GM19239 (cell line): ENCODE measurements at regions not wholly inside any gene's neighbourhood (a gene's known extent, or its start where the extent isn't known, plus 50 kb on each side); places are given as distances from the start of the nearest gene placed in this dataset.

Experiments used
- DNase-seq: peaks from one replicate; pipeline ENCODE4 v3.0.0; 2011; ENCODE audit warnings: low spot score; ENCODE audit not compliant: insufficient read length
- FAIRE-seq: peaks from 2 replicates; lab custom pipeline; 2011; peaks lifted over from hg19 to GRCh38; lab: Jason Lieb, UNC

DNA sequence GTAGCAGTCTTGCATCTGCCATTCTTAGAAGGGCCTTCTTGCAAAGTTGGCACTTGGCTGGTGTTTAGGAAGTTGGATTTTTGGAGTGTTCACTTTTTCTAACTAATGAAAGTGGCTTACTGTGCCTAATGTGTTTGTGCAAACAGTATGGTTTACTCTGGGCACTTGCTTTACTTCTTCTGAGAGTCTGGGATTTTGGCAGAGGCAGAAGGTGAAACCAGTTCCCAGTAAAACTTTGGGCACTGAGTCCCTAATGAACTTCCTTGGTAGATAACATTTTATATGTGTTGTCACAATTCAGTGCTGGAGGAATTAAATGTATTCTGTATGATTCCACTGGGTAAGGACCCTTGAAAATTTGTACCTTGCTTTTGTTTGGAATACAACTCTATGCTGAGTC is 155.7 kb downstream of the FAM170A start:
- FAIRE-seq (no peak), DNase-seq (no peak)

DNA sequence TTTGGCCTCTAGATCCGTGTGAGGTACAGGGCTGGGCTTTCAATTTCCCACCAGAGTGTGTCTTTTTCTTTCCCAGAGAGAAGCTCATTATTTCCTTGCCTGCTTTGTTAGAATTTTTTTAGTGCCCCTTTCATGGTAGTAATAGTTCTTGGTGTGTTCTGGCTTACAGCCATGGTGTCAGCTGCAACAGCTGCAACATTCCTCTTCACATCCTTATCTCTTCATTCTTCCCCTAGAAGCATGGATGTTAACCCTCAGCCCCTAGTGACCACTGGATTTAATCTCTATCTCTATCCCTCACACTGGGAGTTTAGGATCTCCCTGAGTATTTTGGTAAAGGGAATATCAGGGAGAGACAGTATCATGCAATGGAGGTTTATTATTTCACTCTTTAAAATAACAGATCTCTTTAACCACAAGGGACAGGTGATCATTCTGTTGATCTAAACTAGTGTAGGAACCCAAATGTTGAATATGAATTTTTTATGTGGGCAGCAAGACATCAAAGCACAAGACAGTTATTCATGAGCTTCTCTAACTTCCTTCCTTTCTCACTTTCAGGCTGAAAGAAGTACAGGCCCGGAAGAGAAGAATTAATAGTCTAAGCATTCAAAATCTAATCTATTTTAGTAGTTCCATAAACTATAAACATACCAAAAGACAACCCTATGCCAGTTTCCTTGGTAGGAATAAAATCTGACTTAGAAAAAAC is 160.2 kb downstream of the FAM170A start:
- no peak for DNase-seq
- no peak for FAIRE-seq

DNA sequence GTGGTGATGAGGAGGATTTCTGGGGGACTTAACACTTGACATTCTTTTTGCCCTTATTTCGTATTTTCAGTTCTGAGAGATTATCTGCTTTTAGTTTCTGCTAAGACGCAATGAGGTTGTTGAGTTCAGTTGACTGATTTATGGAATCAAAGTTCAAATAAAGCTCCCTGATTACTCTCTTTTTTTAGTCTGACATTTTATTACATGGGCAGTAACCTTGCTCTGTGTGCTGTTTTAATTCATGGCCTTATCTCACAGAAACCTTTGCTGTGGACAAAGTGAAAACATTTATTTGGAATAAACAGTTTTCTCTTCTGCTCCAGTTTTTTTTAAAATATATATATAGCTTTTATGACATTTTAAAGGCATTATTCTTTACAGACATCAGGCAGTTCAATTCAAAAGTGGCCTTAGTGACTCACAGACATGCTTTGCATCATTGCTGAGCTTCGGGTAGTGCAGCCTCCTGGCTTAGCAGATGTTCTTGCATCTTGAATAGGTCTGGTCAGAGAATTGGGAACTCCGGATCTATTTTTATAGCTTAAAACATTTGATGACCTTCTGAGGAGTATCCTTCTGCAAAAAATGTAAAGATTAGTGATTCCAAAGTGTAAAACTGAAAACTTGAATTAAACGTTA is 162.9 kb downstream of the FAM170A start:
- DNase-seq (no peak), FAIRE-seq (no peak)

DNA sequence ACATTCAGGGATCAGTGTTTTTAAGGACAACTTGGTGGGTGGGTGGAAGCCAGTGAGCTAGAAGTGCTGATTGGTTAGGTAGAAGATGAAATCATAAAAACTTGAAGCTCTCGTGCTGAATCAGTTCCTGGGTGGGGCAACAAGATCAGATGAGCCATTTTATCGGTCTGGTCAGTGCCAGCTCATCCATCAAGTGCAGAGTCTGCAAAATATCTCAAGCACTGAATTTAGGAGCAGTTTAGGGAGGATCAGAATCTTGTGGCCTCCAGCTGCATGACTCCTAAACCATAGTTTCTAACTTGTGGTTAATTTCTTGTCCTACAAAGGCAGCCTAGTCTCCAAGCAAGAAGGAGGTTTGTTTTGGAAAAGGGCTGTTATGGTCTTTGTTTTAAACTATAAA is 166.4 kb downstream of the FAM170A start:
- DNase-seq = no peak
- no peak for FAIRE-seq

DNA sequence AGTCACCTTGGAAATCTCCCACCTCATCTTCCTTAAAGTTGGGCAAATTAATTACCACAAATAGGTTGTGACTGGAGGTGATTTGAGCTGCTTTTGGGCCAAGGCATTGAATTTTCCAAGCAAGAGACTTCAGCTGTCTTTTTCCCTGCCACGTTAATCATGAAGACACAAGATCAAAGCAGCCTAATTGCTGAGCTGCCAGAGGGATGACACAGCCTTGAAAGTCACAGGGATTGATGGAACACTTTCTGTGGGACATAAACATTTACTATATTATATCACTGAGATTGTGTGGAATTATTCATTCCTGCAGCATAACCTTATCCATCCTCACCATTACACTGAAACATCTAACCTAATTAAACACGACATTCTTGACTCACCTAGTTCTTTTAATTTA is 172.2 kb downstream of the FAM170A start:
- FAIRE-seq (no peak), DNase-seq (no peak)

DNA sequence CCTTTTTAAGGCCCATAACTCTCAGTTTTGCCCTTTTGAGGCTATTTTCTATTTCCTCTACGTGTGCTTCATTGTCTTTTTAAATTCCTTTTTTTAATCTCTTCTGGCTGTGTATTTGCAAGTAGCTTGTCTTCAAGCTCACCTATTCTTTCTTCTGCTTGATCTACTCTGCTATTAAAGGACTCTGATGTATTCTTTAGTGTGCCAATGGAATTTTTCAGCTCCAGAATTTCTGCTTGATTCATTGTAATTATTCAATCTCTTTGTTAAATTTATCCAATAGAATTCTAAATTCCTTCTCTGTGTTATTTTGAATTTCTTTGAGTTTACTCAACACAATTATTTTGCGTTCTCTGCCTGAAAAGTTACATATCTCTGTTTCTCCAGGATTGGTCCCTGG is 178.7 kb downstream of the FAM170A start:
- DNase-seq (no peak), FAIRE-seq (no peak)

DNA sequence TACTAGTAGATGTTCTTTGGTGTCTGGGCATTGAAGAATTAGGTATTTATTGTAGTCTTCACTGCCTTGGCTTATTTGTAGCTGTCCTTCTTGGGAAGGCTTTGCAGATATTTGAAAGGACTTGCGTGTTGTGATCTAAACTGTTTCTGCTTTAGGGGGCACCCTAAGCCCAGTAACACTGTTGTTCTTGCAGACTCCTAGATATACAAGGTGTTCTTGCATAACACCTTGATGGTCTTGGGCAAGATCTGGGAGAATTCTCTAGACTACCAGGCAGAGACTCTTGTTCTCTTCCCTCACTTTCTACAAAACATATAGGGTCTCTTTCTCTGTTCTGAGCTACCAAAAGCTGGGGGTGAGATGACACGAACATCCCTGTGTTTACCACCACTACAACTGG is 179.1 kb downstream of the FAM170A start:
- DNase-seq (no peak), FAIRE-seq (no peak)

DNA sequence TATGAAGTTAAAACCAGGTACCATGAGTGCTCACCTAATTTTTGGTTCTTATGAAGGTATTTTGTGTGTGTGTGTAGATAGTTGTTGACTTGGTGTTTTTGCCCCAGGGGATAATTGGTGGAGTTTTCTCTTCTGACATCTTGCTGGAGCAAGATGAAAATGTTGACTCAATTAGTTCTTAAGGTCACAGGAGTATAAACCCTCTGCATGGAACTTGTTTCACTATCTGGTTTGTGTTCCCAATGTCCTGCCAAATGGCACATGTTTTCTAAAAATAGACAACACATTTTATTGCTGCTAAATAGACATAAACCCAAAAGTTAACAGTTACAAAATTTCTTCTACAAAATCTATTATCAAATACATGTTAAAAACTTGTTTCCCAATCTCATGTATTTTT is 180.9 kb downstream of the FAM170A start:
- FAIRE-seq (no peak), DNase-seq (no peak)

DNA sequence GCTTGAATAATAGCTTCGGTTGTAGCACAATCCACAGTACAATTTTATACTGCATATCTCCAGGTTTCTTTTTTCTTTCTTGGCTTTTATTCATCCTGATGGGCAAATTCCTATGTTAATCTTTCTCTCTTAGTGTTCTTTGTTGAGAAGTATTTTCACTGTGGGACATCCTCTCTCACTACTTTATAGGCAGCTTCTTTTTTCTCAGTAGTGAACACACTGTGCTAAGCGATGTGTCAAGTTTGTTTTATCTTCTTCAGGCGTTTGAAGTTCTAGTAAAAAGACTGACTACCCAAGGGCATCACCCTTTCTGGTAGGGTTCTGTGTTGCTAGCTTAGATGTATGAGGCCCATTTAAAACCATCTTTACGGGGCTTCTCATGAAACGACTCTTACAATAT is 182.1 kb downstream of the FAM170A start:
- DNase-seq (no peak), FAIRE-seq (no peak)

DNA sequence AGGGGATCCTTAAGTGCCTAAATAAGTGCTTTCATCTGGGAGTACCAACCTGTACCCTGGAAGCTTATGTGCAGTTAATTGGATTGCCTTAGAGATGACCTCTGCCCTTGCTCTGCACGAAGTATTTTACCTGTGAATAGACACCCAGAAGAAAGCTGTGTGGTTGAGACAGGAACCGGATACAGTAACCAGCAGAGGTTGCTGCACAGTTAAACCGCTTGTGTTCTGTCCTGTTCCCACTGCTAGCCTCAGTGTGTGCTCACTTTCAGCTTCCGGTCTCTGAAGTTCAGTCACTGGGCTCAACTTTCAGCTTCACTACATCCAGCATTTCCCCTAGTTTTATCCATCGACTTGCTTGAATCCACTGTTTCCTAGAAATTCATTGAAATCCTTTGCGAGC is 185.3 kb downstream of the FAM170A start:
- FAIRE-seq = no peak

DNA sequence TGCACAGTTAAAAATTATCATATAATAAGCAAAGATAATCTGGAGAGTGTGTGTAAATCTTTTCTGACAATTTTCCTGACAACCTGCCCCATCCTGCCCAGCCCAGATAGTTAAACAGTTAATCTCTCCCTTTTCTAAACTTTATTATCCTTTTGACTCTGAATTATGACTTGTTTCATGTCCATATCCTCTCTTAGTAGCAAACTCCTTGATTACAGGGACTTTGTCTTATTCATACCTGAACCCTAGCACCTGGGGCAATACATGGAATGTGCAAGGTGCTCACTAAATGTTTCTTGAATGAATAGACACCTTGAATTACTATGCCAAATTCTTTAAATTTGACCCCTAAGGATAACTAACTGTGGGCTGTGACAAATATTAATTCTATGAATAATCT is 186.7 kb downstream of the FAM170A start:
- no peak for FAIRE-seq

More for the DNA sequence above, 185.3 kb downstream of the FAM170A start:
- DNase-seq = no peak

DNA sequence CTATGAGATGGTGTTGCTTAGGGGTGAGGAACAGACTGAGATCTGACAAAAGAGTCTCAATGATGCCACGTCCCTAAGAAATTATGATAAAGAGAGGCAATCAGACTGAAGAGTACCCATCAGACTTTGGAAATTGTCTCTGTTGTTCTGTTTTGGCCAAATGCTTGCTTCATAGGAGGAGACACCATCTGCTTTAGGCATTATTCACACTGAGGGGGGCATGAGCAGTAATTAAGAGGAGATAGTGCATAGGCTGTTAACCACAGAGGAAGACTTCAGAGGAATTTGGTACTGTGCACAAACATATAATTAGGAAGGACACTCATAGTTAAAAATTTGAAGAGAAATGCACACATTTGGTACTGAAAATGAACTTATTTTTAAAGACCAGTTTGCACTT is 190.7 kb downstream of the FAM170A start:
- no peak for DNase-seq
- FAIRE-seq = no peak

More for the DNA sequence above, 186.7 kb downstream of the FAM170A start:
- DNase-seq = no peak

DNA sequence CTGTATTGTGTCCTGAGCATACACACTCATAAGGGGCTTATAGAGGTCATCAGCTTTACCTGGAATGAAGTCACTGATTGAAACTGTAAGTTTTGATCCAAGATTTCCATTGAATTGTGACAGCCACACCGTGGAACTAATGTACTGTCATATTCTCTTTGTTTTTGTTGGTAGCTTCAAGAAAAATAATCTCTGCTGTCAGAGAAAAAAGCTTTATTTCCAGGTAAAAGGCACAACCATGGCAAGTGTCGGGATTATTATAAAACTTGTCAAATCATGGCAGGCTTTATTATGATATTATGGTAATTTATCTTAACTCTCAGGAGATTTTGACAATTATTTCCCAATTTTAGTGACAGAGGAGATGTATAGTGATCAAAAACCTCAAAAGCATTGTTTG is 191.2 kb downstream of the FAM170A start:
- DNase-seq (no peak), FAIRE-seq (no peak)

DNA sequence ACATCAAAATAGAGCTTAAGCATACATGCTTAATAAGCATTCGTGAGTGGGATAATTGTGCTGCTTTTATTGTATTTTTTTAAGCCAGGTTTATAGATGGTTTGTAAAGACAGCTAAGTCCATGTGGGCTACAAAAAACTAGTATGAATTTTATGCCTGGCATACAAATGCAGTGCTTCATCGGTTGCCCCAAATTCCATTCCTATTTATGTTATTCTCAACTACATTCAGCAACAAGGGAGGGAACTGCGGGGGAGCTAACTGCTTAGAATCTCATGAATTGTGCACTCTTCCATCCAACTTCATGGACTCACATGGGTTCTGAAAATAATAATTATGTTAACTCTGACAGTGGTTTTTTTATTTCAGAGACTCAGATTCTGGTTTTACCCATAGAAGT is 199.2 kb downstream of the FAM170A start:
- no peak for FAIRE-seq
- DNase-seq = no peak

DNA sequence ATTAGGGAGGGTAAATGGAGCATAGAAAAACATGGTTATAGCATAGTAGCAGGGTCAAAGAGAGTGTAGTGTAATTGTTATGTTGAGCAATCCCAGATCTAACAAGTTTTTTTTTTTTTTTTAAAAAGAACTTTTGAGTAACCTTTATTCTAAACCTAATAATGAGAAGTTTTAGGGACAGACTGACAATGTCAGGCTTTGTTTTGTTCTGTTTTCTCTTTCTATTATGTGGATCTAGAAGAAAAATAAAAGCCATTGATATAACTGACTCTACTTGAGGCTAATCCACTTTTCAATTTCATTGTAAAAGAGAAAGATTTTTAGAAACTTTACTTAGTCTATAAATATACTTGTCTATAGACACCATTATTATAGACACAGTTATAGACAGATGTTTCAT is 200.0 kb downstream of the FAM170A start:
- no peak for DNase-seq
- FAIRE-seq = no peak

DNA sequence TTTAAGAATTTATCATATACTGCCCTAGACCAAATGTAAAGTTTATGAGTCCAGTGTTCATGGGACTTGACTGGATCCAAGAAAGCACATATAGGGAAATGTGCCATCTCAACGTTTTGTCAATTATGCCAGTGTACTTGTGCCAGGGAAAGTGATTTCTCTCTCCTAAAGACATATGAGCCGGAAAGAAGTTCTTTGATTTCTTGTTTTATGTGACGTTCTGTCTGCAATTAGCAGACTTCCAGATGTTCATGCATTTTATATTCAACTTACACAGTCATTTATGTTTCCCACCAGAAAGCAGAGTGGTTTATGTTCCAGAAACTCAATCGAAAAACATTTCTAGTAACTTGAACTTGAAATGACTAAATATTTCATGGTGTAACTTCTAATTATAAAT is 203.8 kb downstream of the FAM170A start:
- no peak for DNase-seq
- no peak for FAIRE-seq

DNA sequence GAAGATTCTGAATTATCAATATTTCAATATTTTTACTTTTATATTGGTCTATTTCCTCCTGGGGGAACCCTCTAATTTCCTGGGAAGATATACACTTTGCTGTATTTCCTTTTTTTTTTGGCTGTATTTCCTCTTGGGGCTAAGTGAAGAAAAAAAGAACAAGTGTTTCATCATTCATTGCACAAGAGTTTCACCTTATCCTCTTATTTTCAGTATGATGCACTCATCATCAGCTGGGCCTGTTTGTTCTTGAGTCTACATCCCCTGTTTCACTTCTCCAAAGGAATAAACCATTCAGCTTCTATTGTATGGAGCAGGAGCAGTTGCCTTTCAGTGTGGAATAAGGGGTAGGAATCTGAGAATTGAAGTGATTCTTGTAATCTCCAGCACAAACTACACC is 210.8 kb downstream of the FAM170A start:
- FAIRE-seq = no peak

DNA sequence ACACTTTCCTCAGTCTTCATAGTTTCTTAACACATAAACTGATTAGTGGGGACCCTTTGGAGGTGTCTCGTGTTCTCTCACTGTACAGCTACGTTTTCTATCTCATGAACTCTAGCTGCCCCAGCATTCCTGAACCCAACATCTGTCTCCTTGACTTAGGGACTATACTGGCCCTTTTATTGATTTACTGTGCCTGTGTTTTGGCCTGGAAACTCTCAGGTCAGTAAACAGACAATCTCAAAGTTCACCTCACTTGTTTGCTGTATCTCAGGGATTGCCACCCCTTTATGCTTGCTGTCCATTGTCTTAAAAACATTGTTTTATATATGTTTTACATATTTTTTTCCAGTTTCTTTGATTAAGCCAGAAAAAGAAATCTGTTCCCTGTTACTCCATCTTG is 222.8 kb downstream of the FAM170A start:
- no peak for FAIRE-seq

More for the DNA sequence above, 210.8 kb downstream of the FAM170A start:
- DNase-seq = no peak

DNA sequence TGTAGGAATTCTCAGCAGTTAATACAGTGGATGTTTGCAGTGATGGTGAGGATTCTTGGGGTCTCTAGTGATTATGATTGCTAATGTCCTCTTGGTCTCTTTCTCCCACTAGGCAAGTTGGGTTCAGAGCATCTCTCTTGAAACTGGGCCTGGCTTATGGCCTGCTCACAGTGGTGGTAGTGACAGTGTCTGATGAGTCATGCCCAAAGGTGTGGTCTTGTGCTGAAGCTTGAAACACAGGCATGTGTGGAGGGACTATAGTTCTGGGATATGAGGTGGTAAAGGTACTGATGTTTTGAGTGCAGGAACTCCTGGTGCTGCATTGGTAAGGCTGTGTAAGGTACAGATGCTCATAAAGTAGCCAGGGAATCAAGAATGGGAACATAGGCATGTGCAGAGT is 231.1 kb downstream of the FAM170A start:
- FAIRE-seq (no peak), DNase-seq (no peak)

More for the DNA sequence above, 222.8 kb downstream of the FAM170A start:
- DNase-seq = no peak

DNA sequence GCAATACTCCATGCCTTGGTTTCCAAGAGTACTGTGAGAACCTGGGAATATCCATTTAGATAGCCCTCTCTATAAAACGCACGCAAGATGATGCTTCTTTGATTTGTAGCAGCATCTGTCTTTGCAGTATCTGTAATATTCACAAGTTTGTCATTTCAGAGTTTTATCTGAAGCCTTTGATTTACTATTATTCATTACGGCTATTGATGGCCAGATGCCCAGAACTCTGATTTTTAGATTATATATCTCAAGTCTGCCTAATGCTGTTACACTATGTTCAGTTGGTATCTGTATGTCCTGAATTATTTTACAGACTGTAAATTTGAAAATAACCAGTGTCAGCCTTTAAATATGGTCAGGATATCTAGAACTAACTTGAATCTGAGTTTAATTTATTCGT is 233.3 kb downstream of the FAM170A start:
- DNase-seq (no peak), FAIRE-seq (no peak)

DNA sequence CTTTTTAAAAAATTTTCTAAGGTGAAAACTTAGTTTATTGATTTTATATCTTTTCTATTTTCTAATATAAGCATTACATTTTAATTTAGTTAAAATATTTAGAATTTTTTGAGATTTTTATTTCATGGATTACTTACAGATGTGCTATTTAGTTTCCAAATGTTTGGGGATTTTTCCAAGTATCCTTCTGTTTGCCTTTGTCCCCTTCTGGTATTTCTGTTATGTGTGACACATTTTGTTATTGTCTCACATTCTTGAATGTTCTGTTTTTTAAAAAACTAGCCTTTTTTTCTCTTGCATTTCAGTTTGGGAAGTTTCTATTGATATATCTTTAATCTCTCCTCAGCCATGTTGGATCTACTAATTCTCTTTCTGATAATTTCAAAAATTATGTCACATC is 234.9 kb downstream of the FAM170A start:
- no peak for FAIRE-seq
- no peak for DNase-seq

DNA sequence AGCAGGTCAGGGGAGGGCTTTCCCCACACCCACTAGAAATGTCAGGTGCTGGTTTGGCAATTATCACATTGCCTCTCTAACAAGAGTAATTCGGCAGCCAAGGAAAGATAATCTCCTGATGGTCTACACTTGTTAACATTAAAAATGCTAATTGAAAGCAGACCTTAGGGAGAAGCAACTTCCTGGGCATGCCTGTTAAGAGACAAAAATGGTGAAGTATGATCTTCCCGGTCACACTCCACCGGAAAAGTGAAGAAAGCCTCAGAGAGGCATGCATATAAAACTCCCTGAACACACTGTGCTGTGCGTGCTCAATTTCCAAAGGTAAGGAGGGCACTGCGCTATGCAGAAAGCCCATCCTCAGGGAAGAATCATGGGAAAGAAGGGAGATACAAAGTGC is 244.3 kb downstream of the FAM170A start:
- FAIRE-seq = no peak
- no peak for DNase-seq
